ENCODE measurements at regions not wholly inside any gene's neighbourhood (a gene's known extent, or its start where the extent isn't known, plus 50 kb on each side); places are given as distances from the start of the nearest gene placed in this dataset.

DNA sequence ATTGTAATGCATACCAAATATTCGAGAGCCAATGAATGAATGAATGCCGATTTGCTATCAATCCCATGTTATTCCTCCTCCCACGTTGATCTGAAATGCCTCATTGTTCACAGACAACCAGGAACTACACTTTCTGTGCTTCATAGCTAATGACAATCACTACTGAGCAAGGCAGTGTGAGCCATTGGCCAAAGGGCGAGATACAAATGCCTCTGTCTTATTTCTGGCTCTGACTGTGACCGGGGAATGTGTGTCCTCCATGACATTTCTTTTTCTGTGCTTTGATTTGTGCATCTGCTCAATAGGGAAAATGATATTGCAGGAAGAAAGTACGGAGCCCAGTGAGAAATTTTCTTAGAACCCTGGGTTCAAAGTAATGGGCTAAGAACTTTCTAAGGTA, 217.1 kb downstream of the CXCL12 start:
- TF ChIP-seq EP300 (IDR thresholded peaks at IDR 0.05) (no peak), POLR2A (IDR thresholded peaks at IDR 0.05) (no peak)
- TF ChIP-seq, protein P1, sequence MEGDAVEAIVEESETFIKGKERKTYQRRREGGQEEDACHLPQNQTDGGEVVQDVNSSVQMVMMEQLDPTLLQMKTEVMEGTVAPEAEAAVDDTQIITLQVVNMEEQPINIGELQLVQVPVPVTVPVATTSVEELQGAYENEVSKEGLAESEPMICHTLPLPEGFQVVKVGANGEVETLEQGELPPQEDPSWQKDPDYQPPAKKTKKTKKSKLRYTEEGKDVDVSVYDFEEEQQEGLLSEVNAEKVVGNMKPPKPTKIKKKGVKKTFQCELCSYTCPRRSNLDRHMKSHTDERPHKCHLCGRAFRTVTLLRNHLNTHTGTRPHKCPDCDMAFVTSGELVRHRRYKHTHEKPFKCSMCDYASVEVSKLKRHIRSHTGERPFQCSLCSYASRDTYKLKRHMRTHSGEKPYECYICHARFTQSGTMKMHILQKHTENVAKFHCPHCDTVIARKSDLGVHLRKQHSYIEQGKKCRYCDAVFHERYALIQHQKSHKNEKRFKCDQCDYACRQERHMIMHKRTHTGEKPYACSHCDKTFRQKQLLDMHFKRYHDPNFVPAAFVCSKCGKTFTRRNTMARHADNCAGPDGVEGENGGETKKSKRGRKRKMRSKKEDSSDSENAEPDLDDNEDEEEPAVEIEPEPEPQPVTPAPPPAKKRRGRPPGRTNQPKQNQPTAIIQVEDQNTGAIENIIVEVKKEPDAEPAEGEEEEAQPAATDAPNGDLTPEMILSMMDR (IDR thresholded peaks at IDR 0.05) = no peak
- no peak for DNase-seq (ENCODE audit: low spot score in 2 of 2)
- Histone ChIP-seq H3K4me1 (peaks cover 0 to 19% (median 0%) of the 10 kb centered on the region in 4 donors), H3K36me3 (no peaks in the 10 kb centered on the region), H3K27ac (no peak overlapping the region), H3K27me3 (no peaks in the 10 kb centered on the region), H3K4me3 (no peak overlapping the region), H3K9me3 (no peaks in the 10 kb centered on the region)
- WGBS, 2 donors = 32 to 41% methylated on average over 6 of the region's 6 CpGs

DNA sequence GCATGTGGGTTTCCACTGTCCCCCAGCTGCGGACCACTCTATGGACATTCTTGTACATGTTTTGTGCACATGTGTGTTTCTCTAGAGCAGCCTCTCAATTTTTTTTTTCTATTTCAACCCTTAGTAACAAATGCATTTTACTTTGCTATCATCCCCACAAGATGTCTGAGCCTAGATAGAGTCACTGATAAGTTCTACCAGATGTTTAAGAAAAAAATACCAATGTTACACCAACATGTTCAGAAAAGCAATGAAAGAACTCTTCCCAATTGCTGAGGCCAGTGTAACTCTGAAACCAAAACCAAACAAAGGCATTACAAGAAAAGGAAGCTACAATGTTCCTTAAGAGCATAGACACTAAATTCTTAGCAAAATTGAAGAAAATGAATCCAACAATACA, 218.5 kb downstream of the CXCL12 start:
- Histone ChIP-seq H3K4me3 (no peak overlapping the region), H3K27me3 (no peaks in the 10 kb centered on the region), H3K9me3 (no peaks in the 10 kb centered on the region), H3K36me3 (no peaks in the 10 kb centered on the region), H3K27ac (no peak overlapping the region), H3K4me1 (peaks cover 0 to 18% (median 0%) of the 10 kb centered on the region in 4 donors)
- WGBS, 2 donors = 38 to 56% methylated on average over 1 of the region's 1 CpG
- TF ChIP-seq, protein P1 (IDR thresholded peaks at IDR 0.05) = no peak
- TF ChIP-seq EP300 (IDR thresholded peaks at IDR 0.05) = no peak
- no peak for TF ChIP-seq POLR2A (IDR thresholded peaks at IDR 0.05)
- no peak for DNase-seq (ENCODE audit: low spot score in 2 of 2)

DNA sequence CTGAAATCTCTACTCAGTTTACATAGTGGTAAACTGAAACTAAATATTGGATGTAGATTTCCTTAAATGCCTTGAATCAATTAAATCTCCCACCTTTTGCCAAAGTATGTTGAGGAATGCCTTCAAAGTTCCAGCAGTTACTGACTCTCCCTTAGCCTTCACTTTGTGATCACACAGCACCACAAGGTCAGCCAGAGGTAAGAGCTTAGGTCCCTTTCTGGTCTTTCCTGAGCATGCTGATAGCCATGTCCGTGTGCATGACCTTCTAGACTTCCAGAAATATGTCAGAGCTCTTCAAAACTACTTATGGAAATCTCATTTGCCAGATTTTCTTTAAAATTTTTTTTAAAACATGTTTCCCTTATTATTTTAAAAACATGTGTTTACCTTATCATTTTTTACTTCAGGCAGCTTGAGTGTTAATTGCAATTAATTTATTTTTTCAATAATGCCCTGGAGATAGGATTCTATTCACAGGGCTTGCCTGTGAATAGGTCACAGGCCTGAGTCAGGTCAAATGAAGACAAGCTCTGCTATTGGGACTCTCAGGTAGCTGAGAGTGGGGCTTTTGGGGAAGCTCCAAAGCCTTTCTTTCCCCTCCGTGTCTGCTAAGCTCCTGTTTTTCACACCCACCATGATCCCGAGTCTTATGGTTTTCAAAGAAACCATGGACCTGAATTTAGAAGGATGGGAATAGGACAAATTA, 220.5 kb downstream of the CXCL12 start:
- WGBS, 2 donors = 67 to 77% methylated on average over 3 of the region's 3 CpGs
- H3K4me1 ChIP-seq = peaks cover 0 to 17% (median 0%) of the 10 kb centered on the region in 4 donors
- H3K4me3 ChIP-seq = no peak overlapping the region
- H3K27me3 ChIP-seq = no peaks in the 10 kb centered on the region
- no peak overlapping the region for H3K27ac ChIP-seq
- no peak for DNase-seq (ENCODE audit: low spot score in 2 of 2)
- H3K36me3 ChIP-seq = no peaks in the 10 kb centered on the region
- no peak for TF ChIP-seq POLR2A (IDR thresholded peaks at IDR 0.05)
- no peak for TF ChIP-seq EP300 (IDR thresholded peaks at IDR 0.05)
- TF ChIP-seq, protein P1 (IDR thresholded peaks at IDR 0.05) = no peak
- H3K9me3 ChIP-seq = no peaks in the 10 kb centered on the region

DNA sequence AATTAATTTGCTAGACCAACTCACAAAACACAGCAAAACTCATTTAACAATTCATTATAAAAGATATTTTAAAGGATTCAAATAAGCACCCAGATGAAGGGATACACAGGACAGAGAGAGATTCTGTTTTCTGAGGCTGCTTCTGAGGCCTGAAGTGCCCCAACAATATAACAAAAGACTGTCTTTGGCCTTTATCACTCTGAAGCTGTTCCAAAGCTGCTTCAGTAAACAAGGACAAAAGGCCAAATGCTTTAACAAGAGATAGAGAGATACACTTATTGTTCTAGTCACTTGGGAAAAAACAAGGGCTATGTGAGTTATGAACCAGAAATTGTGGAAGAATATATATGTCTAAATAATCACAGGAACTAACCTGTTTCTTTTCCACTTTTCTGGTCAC, 223.7 kb downstream of the CXCL12 start:
- no peak overlapping the region for H3K4me3 ChIP-seq
- H3K4me1 ChIP-seq = no peaks in the 10 kb centered on the region
- peaks cover 0 to 19% (median 0%) of the 10 kb centered on the region in 4 donors for H3K9me3 ChIP-seq
- no peaks in the 10 kb centered on the region for H3K36me3 ChIP-seq
- no peaks in the 10 kb centered on the region for H3K27me3 ChIP-seq
- no peak overlapping the region for H3K27ac ChIP-seq
- DNase-seq (ENCODE audit: low spot score in 2 of 2) = no peak
- TF ChIP-seq, protein P1 (IDR thresholded peaks at IDR 0.05) = no peak
- TF ChIP-seq POLR2A (IDR thresholded peaks at IDR 0.05) (no peak), EP300 (IDR thresholded peaks at IDR 0.05) (no peak)

DNA sequence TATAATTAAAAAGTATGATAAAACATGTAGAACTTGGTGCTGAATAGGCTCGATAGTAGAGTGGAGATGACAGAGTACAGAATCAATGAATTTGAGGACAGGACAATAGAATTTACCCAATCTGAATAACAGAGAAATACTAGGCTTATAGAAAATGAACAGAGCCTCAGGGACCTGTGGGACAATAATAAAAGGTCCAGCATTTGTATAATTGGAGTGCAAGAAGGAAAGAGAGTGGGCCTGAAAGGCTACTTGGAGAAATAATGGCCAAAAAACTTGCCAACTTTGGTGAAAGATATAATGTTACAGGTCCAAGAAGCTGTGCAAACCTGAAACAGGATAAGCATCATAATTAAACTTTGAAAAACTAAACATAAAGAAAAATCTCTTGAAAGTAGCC, 227.3 kb downstream of the CXCL12 start:
- H3K4me3 ChIP-seq = no peak overlapping the region
- H3K36me3 ChIP-seq = no peaks in the 10 kb centered on the region
- TF ChIP-seq, protein P1 (IDR thresholded peaks at IDR 0.05) = no peak
- TF ChIP-seq EP300 (IDR thresholded peaks at IDR 0.05) (no peak), POLR2A (IDR thresholded peaks at IDR 0.05) (no peak)
- no peak for DNase-seq (ENCODE audit: low spot score in 2 of 2)
- peaks cover 0 to 19% (median 0%) of the 10 kb centered on the region in 4 donors for H3K9me3 ChIP-seq
- H3K27me3 ChIP-seq = no peaks in the 10 kb centered on the region
- no peak overlapping the region for H3K27ac ChIP-seq
- 91 to 100% methylated on average over 1 of the region's 1 CpG for WGBS, 2 donors
- H3K4me1 ChIP-seq = no peaks in the 10 kb centered on the region

Measured in tibial nerve (tissue), 4 donors.